SK-N-SH (cell line): ENCODE measurements at regions not wholly inside any gene's neighbourhood (a gene's known extent, or its start where the extent isn't known, plus 50 kb on each side); places are given as distances from the start of the nearest gene placed in this dataset.

Experiments used
- CTCF ChIA-PET: fragments of 300-600, 350-600 bp; formaldehyde crosslinking; extraction: SDS; loops from one replicate; lab custom pipeline; 2021; lab: Yijun Ruan, JAX
- POLR2A ChIA-PET: fragments of 350-600 bp; sonication (Branson Sonifier 250); formaldehyde crosslinking; extraction: SDS; loops from one replicate; lab custom pipeline; 2020; ENCODE audit warnings: antibody characterized with exemption, inconsistent platforms; lab: Yijun Ruan, JAX
- DNase-seq: peaks from one replicate; pipeline ENCODE4 v3.0.0; 2012
- H2AFZ ChIP-seq: fragments of 200-600 bp; sonication (generic); 2 replicates; pipeline ENCODE4 v1.8.1; 2016; ENCODE audit warnings: antibody characterized with exemption, mild to moderate bottlenecking, low read depth
- H3F3A ChIP-seq: fragments of 200-600 bp; sonication (generic); replicated peaks from 2 replicates; pipeline ENCODE3; 2016; ENCODE audit warnings: antibody characterized with exemption, mild to moderate bottlenecking; ENCODE audit not compliant: insufficient read depth
- H3K27ac ChIP-seq, 2 experiments: fragments of 200-500 bp in 1 of 2; fragments of 200-600 bp in 1 of 2; sonication (Bioruptor generic) in 1 of 2; sonication (generic), shearing (Covaris generic) in 1 of 2; 2 replicates each; pipeline versions ENCODE4 v1.5.1 to v1.6.1; 2014 to 2016; ENCODE audit warnings: low read depth in 2 of 2, inconsistent platforms in 1 of 2, low read length in 1 of 2, mild to moderate bottlenecking in 1 of 2, mixed read lengths in 1 of 2
- H3K27me3 ChIP-seq: fragments of 200-600 bp; sonication (generic), shearing (Covaris generic); 2 replicates; pipeline ENCODE4 v1.6.1; 2016; ENCODE audit warnings: mixed run types; ENCODE audit not compliant: insufficient read depth
- H3K36me3 ChIP-seq, 2 experiments: fragments of 200-500 bp in 1 of 2; fragments of 200-600 bp in 1 of 2; sonication (Bioruptor generic) in 1 of 2; sonication (generic) in 1 of 2; replicated peaks in 1 of 2; 2 replicates each; pipeline versions ENCODE3 to v1.5.1; 2014 to 2016; ENCODE audit warnings: low read length in 1 of 2, mild to moderate bottlenecking in 1 of 2; ENCODE audit not compliant: insufficient read depth in 2 of 2, control insufficient read depth in 1 of 2
- H3K4me1 ChIP-seq, 2 experiments: fragments of 200-500 bp in 1 of 2; fragments of 200-600 bp in 1 of 2; sonication (Bioruptor generic) in 1 of 2; sonication (generic), shearing (Covaris generic) in 1 of 2; 2 replicates each; pipeline versions ENCODE4 v1.5.1 to v1.6.1; 2014 to 2016; ENCODE audit warnings: low read depth in 1 of 2, low read length in 1 of 2, mixed run types in 1 of 2; ENCODE audit not compliant: insufficient read depth in 2 of 2, control insufficient read depth in 1 of 2
- H3K4me2 ChIP-seq: fragments of 200-600 bp; sonication (generic), shearing (Covaris generic); 2 replicates; pipeline ENCODE4 v1.6.1; 2017; ENCODE audit warnings: mixed run types
- H3K4me3 ChIP-seq, 2 experiments: fragments of 200-500 bp in 1 of 2; fragments of 200-600 bp in 1 of 2; sonication (Bioruptor generic) in 1 of 2; sonication (generic), shearing (Covaris generic) in 1 of 2; 2 replicates each; pipeline versions ENCODE4 v1.5.1 to v1.8.1; 2014 to 2016; ENCODE audit warnings: low read depth in 2 of 2, inconsistent platforms in 1 of 2, low read length in 1 of 2, mild to moderate bottlenecking in 1 of 2, mixed read lengths in 1 of 2, moderate library complexity in 1 of 2
- H3K79me2 ChIP-seq: fragments of 200-600 bp; sonication (generic); 2 replicates; pipeline ENCODE4 v1.8.1; 2017; ENCODE audit warnings: mild to moderate bottlenecking; ENCODE audit not compliant: insufficient read depth
- H3K9ac ChIP-seq: fragments of 200-600 bp; sonication (generic); 2 replicates; pipeline ENCODE4 v1.6.1; 2017; ENCODE audit warnings: mixed run types
- H3K9me2 ChIP-seq: fragments of 200-600 bp; sonication (generic); 2 replicates; pipeline ENCODE4 v1.6.1; 2017; ENCODE audit warnings: mixed run types
- H3K9me3 ChIP-seq: fragments of 200-600 bp; sonication (generic); 2 replicates; pipeline ENCODE4 v1.6.1; 2017; ENCODE audit warnings: mixed run types, mild to moderate bottlenecking, moderate library complexity
- H4K20me1 ChIP-seq: fragments of 200-600 bp; sonication (generic); 2 replicates; pipeline ENCODE4 v1.6.1; 2017; ENCODE audit warnings: mild to moderate bottlenecking, mixed run types; ENCODE audit not compliant: insufficient read depth
- CHD2 ChIP-seq: fragments of 150-350 bp; IDR thresholded peaks from 2 replicates; pipeline ENCODE4 v1.6.1; 2018; ENCODE audit warnings: low read length; ENCODE audit not compliant: partially characterized antibody
- CTCF ChIP-seq: fragments of 200-600 bp; sonication (generic); IDR thresholded peaks from 2 replicates; pipeline ENCODE4 v1.6.1; 2017; ENCODE audit warnings: antibody characterized with exemption, mild to moderate bottlenecking, moderate library complexity
- ELF1 ChIP-seq: IDR thresholded peaks from 2 replicates; pipeline ENCODE4 v1.4.0; 2012
- EP300 ChIP-seq, 2 experiments: IDR thresholded peaks; 2 replicates each; pipeline versions ENCODE4 v1.4.0 to v1.6.1; 2012; ENCODE audit warnings: borderline replicate concordance in 1 of 2, low read depth in 1 of 2, low read length in 1 of 2
- EZH2phosphoT487 ChIP-seq: fragments of 200-600 bp; sonication (generic); IDR thresholded peaks from 2 replicates; pipeline ENCODE4 v1.6.1; 2017; ENCODE audit warnings: low read depth, mixed run types, mild to moderate bottlenecking, antibody characterized with exemption, moderate library complexity, borderline replicate concordance
- GATA2 ChIP-seq: sonication (generic); formaldehyde crosslinking; IDR thresholded peaks from 2 replicates; pipeline ENCODE4 v1.5.0; 2020; ENCODE audit warnings: mild to moderate bottlenecking, missing genetic modification reagents
- POLR2AphosphoS5 ChIP-seq: IDR thresholded peaks from 2 replicates; pipeline ENCODE4 v1.6.1; 2012; ENCODE audit warnings: low read depth, low read length
- RAD21 ChIP-seq: IDR thresholded peaks from 2 replicates; pipeline ENCODE4 v1.6.1; 2012; ENCODE audit warnings: mild to moderate bottlenecking, low read length
- SIN3A ChIP-seq: IDR thresholded peaks from 2 replicates; pipeline ENCODE4 v1.6.1; 2012; ENCODE audit warnings: low read depth, mild to moderate bottlenecking, low read length, moderate library complexity, borderline replicate concordance
- SMC3 ChIP-seq: IDR thresholded peaks from 2 replicates; pipeline ENCODE4 v1.6.1; 2012; ENCODE audit warnings: low read depth, low read length, improper control_type of control experiment
- USF2 ChIP-seq: fragments of 150-350 bp; IDR thresholded peaks from 2 replicates; pipeline ENCODE4 v1.6.1; 2017; ENCODE audit warnings: antibody characterized with exemption, low read length, low read depth, borderline replicate concordance
- WGBS: methylation state at CpG from one replicate; pipeline ENCODE4 v1.1.6; 2017; ENCODE audit warnings: low lambda C conversion rate; 5-methylcytosine and 5-hydroxymethylcytosine counted together

GRCh38 chr17:71934520-71934919, 186.3 kb upstream of the SOX9 start:
- Histone ChIP-seq H3K4me1 (no peaks in the 10 kb centered on the region), H3K9me2 (no peaks in the 10 kb centered on the region), H3K9me3 (no peaks in the 10 kb centered on the region), H3K79me2 (no peaks in the 10 kb centered on the region), H3K36me3 (no peaks in the 10 kb centered on the region), H3F3A (no peaks in the 10 kb centered on the region), H2AFZ (no peak overlapping the region), H4K20me1 (no peaks in the 10 kb centered on the region), H3K4me2 (no peak overlapping the region), H3K27ac (no peak overlapping the region), H3K27me3 (no peaks in the 10 kb centered on the region), H3K4me3 (no peak overlapping the region), H3K9ac (no peak overlapping the region)
- ChIA-PET POLR2A (no interaction called here), CTCF (interaction anchor here (0.6 kb wide), 1 partner anchor 1160 kb away, joined by 3 read pairs; no protein-coding TSS in a partner anchor)
- TF ChIP-seq USF2 (no peak), SIN3A (no peak), EZH2phosphoT487 (no peak), RAD21 (no peak), GATA2 (CRISPR knock-in tag) (no peak), POLR2AphosphoS5 (no peak), ELF1 (no peak), CHD2 (no peak), EP300 (IDR thresholded peaks at IDR 0.05; ENCODE audit: borderline replicate concordance in 1 of 2, low read depth in 1 of 2, low read length in 1 of 2) (no peak)
- no peak for DNase-seq
- 49% methylated on average over 2 of the region's 2 CpGs for WGBS

GRCh38 chr17:71935341-71935740, 185.5 kb upstream of the SOX9 start:
- ChIA-PET POLR2A (no interaction called here), CTCF (interaction anchor here (1.1 to 1.2 kb wide), 2 partner anchors 28 to 178 kb away, joined by 3 read pairs; no protein-coding TSS in a partner anchor)
- no peaks in the 10 kb centered on the region for H3K9me3 ChIP-seq
- 42% methylated on average over 2 of the region's 2 CpGs for WGBS
- no peaks in the 10 kb centered on the region for H3K36me3 ChIP-seq
- H2AFZ ChIP-seq, result no peak overlapping the region
- no peaks in the 10 kb centered on the region for H4K20me1 ChIP-seq
- no peaks in the 10 kb centered on the region for H3K4me1 ChIP-seq
- H3K27me3 ChIP-seq, result no peaks in the 10 kb centered on the region
- H3K79me2 ChIP-seq, result no peaks in the 10 kb centered on the region
- H3K9me2 ChIP-seq, result no peaks in the 10 kb centered on the region
- no peak for TF ChIP-seq CTCF
- TF ChIP-seq SMC3, result no peak
- TF ChIP-seq, all 33 proteins: peak for 0
- no peak overlapping the region for H3K4me2 ChIP-seq
- H3K27ac ChIP-seq, result no peak overlapping the region
- DNase-seq, result no peak
- H3K9ac ChIP-seq, result no peak overlapping the region
- H3F3A ChIP-seq, result no peaks in the 10 kb centered on the region
- no peak overlapping the region for H3K4me3 ChIP-seq
